Renal pelvis (tissue), 1 donor: ENCODE measurements at regions not wholly inside any gene's neighbourhood (a gene's known extent, or its start where the extent isn't known, plus 50 kb on each side); places are given as distances from the start of the nearest gene placed in this dataset.

Source experiments
- DNase-seq: peaks from one replicate; pipeline ENCODE4 v3.0.0-alpha.2; 2013

DNA sequence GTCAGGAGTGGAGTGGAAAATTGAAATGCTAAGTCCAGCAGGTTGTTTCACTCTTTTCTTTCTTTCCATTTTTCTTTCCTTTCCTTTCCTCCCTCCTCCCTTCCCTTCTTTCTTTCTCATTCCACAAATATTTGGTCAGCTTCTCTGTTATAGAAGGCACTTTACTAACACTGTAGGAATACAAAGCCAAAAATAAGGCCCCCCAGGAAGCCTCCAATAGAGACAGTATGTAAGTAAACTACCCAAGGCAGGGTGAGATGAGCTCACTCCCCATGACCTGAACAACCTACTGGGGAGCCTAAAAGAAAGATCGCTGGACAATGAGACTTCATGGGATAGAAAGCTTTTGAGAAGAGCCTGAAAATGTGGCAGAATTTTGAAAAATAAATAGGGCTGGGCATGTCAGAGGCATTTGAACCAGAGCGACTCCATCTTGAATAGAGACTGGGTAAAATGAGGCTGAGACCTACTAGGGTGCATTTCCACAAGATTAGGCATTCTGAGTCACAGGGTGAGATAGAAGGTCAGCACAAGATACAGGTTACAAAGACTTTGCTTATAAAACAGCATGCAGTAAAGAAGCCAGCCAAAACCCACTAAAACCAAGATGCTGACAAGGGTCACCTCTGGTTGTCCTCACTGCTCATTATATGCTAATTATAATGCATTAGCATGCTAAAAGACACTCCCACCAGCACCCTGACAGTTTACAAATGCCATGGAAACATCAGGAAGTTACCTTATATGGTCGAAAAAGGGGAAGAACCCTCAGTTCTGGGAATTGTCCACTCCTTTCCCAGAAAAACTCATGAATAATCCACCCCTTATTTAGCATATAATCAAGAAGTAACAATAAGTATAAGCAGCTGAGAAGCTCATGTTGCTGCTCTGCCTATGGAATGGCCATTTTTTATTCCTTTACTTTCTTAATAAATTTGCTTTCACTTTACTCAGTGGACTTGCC is 158.9 kb upstream of the EGFLAM start:
- no peak for DNase-seq

- DNase-seq, result no peak
Observed at GRCh38 chr5:38094889-38095288, 163.5 kb upstream of the EGFLAM start.

DNA sequence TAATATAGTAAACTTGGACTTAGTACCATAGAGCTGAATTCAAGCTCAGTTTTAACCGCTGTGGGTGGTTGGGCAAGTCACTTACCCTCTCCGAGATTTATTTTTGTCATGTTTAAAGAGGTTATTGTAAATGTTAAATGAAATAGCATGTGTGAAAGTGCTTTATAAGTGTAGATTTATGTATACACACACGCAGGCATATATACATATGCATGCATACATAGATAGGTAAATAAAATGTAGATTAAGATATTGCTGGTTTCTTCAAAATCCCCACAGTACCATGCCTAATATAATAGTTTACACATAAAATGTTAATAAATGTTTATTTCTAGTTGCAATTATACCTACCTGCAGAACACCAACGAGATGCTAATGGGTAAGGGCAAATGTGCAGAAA is 164.5 kb upstream of the EGFLAM start:
- DNase-seq, result no peak

- DNase-seq, result no peak
Observed at GRCh38 chr5:38086777-38087176, 171.6 kb upstream of the EGFLAM start.

DNA sequence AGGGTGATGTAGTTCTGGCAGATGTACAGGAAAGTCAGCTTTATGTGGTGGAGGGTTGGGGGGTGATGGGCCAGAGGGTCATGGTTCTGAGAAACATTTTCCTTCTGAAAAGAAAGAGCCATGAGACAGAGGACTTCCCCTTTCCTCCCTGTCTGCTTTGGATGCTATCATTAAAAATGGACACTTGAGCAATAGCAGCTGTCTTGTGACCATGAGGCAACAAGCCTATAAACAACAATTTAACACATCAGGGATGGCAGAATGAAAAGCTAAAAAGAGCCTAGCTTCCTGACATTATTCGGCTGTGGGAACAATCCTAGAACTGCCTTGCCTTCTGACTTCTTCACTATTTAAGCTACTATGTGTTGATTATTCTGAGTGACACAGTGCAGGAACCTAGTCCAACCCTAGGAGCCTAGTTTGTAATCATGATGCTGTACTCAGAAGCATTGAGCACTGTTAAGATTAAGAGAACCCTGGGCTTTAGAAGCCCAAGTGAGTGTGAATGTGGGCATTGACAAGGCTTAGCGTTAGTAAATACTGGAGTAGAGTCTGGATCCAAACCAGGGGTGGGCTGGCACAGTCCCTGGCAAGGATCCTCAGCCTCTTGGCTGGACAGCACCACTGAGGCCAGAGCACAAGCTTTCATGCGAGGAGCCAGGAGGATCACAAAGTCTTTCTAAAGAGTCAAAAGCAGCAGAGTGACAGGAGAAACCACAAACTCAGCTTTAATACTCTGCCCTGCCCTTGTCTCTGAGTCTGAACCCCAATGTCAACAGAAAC is 178.5 kb upstream of the EGFLAM start:
- DNase-seq, result no peak

- no peak for DNase-seq
Observed at GRCh38 chr5:38078161-38078560, 180.2 kb upstream of the EGFLAM start.

DNA sequence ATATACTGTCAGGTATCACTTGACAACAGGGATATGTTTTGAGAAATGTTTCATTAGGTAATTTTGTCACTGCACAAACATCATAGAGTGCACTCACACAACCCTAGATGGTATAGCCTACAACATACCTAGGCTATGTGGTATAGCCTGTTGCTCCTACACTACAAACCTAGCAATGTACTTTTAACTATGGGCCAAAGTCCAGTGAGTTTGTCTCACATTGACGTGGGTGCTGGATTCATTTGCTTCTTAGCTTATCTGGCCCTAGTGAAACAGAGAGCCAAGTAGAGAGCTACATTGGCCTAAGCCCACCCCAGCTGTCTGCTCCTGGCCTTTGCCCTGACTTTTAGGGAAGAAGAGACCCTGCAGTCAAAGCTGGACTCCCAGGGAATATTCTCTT is 180.7 kb upstream of the EGFLAM start:
- no peak for DNase-seq

DNA sequence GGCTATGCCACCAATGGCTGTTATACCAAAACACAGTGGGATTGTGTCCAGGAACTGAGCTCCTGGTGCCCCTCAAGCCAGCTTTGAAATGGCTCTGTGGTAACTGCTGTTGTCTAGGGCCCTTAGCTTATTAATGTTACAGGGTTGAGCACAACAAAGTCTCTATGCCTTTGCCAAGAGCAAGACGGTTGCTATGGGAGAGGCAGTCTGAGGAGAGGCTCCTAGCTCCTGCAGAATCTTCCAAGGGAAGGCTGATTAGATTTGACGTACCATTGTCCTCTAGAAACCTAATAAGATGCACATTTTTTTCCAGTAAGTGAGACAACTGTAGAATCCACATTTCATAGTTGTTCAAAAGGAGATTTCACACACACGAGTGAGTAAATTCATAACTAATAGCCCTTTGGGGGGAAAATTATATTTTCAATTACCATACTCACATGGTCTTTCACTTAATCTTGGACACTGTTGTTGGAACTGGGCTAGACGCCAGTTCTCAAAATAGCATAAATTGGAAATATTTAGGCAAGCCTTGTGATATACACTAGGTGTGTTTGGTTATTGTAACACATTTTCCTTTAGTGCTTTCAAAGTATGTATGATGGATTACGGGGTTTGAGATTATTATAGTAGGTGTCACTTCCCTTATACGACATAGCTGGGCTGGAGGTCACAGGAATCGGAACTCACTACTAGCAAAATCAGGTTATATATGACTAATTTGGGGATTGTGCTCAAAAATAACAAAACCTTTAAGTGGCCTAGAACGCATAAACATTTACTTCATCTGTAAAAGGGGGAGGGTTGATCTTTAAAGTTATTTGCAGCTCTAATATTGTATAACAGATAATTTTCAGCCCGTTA is 186.3 kb upstream of the EGFLAM start:
- DNase-seq, result no peak

DNA sequence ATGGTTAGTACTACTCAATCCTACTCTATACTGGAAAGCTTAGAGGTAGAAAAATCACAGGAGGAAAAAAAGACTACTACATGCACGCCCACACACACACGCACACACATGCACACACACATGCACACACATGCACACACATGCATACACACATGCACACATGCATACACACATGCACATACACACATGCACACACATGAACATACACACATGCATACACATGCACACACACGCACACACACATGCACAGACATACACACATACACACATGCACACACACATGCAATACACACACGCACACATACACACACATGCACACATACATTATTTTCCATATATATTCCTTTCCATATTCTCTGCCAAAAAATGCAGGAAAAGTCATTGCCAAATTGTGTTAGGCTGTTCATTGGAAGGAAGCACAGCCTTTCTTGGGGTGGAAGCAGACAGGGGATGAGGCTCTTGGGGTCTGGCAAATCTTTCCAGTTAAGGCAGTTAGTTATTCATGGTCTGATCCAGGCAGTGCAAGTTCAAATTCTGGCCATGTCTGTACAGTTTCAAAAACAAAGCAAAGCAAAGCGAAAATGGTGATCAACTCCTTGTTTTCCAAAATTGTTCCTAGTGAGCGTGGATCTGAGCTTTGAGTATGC is 187.9 kb upstream of the EGFLAM start:
- no peak for DNase-seq

DNA sequence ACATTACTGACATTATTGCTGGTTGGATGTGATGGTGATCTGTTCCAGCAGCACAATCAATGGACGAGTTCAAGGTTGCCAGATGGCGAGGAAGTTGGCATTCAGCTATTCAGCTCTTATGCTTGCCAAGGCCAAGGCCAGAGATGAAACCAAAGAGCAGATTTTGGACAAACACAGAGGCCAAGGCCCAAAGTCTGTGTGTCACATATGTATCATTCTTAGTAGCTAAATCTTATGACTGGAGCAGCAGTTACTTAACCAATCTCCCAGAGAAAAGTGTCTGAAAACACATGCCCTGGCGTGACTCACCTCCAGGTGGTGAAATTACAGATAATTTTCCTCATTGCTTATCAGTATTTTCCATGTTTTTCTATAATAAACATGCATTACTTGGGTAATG is 189.0 kb upstream of the EGFLAM start:
- no peak for DNase-seq

DNA sequence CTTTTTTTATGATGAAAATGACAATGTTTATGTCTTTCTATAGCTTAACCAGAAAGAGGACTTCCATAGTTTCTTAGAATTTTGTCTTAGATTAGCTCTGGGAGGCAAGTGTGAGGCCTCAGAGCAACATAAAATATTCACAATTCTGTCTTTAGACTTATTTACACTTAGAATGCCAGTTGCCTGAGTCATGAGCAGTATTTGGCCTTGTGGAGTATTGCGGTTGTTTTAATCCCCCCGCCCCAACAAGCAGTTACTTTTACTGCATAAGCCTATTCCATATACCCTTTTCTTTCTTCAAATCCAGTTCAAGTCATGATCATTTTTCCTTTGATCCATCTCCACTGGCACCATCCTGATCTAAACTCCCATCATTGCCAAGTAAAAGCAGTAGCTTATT is 198.0 kb upstream of the EGFLAM start:
- no peak for DNase-seq

DNA sequence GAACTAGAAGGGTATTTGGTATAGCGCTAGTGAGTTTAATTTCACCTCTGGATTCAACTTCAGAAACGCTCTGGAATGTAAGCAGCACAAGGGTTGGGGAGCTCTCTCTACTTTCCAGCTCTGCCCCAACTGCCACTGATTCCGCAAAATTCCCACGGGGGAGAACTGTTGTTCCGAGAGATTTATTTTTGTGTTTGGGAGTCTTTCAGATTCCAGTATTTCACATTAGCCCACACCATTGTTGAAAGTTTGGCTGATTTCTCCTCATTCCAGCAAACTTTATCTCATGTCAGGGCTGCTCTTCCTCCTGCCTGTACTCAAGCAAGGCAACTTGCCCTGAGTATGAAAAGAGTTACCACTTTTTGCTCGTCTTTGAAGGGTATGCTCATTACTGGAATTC is 198.5 kb upstream of the EGFLAM start:
- no peak for DNase-seq

GRCh38 chr5:38051711-38052511 is 206.4 kb upstream of the EGFLAM start:
- no peak for DNase-seq

GRCh38 chr5:38048400-38048799 is 208.6 kb upstream of the GDNF start:
- DNase-seq, result no peak

DNA sequence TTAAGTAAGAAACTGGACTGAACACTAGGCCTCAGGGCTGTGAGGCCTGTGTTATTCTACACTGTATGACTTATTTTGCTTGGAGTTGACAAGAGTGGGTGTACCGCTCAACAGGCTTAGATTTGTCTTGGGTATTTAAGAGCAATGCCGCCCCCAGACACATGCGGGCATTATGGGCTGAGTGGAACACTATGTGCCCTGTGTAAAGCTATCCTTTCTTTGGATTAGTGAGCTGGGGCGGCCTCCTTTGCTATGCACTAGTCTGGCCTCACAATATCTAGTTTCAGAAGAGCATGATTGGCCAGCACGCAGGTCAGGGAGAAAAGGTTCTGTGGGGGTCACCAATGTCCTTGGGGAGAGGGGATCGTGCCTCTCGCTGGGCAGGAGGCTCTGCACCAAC is 206.3 kb upstream of the GDNF start:
- DNase-seq, result no peak

- DNase-seq, result no peak
Observed at GRCh38 chr5:38045446-38045845, 205.6 kb upstream of the GDNF start.

DNA sequence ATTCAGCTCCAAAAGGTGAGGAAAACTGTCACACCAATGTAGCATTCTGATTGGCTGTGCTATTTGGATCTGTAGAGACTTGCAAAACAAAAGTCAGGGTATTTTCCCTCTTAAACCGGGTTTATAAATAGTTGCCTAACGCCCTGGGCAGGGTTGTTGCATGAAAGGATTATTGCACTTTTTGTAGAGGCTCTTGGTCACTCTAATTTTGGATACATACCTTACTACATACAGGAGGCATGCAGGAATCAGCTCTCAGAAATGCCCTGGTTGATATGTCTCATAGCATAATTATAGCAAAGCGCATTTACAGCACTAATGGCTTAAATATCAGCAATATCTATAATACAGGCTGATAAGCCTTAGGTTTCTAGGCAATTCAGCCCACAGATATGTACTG is 200.0 kb upstream of the GDNF start:
- no peak for DNase-seq

- DNase-seq, result no peak
Observed at GRCh38 chr5:38039091-38039490, 199.2 kb upstream of the GDNF start.

GRCh38 chr5:38036765-38037164 is 196.9 kb upstream of the GDNF start:
- DNase-seq, result no peak

DNA sequence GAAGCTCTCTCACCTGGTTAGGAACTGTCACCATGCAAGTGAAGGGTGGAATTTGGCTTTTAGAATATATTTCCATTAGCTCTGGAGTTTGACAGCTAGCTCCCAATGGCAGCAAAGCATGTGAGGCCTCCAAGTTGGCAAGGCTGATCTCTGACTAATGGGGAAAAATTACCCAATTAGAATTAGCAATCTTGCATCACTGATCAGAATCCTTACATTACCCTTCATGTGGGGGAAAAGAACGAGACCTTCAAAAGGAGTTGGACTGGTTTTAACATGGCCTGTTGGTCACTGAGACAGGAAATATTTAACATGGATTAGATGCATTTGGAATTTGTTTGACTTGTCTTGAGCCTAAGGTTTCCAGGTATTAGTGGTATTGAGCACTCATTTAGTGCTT is 192.3 kb upstream of the GDNF start:
- DNase-seq, result no peak

DNA sequence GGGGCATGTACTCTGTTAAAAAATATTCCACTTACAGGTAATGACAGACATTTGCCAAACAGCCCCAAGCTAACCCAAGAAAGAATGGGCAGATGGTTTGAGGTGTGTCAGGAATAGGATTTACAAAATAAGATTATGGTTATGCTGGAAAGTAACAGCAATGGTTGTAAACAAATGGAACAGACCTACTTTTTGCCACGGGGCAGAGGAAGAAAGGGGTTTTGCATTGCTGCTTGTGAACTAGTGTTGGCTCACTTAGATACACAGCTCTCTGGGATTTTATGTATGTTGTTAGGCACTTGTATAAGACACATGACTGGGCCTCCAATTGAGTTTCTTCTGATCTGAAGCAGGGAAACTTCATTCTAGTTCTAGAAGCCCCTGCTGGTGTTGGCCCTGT is 191.5 kb upstream of the GDNF start:
- DNase-seq, result no peak
